T-helper 17 cell (primary cell): ENCODE measurements at regions not wholly inside any gene's neighbourhood (a gene's known extent, or its start where the extent isn't known, plus 50 kb on each side); places are given as distances from the start of the nearest gene placed in this dataset.
"Not testable (repeated sequence)": the region's sequence is repeated elsewhere in the genome, so short reads cannot be mapped to it uniquely, and the experiment has no call there.

Experiments
- ATAC-seq: fragments of 150-1000 bp; cut with Tn5 transposase; 2 replicates; pipeline ENCODE4 v1.10.0; 2021; ENCODE audit warnings: mild to moderate bottlenecking, moderate library complexity
- DNase-seq, 3 donors: peaks; one replicate each; pipeline versions ENCODE4 v3.0.0 to v3.0.0-alpha.2; 2020 to 2021
- H3K9me3 ChIP-seq: one replicate; pipeline ENCODE4 v1.7.0; 2013; ENCODE audit warnings: low read length, mild to moderate bottlenecking; ENCODE audit not compliant: control insufficient read depth, poor library complexity, severe bottlenecking
- H3K27ac Mint-ChIP-seq: one replicate; pipeline ENCODE4 v1.8.0; 2022; ENCODE audit warnings: mild to moderate bottlenecking, moderate library complexity, mixed read lengths
- H3K27me3 Mint-ChIP-seq: one replicate; pipeline ENCODE4 v1.8.0; 2022; ENCODE audit warnings: mixed read lengths
- H3K36me3 Mint-ChIP-seq: one replicate; pipeline ENCODE4 v1.8.0; 2022; ENCODE audit warnings: low read depth, mixed read lengths
- H3K4me1 Mint-ChIP-seq: one replicate; pipeline ENCODE4 v1.8.0; 2022; ENCODE audit warnings: mild to moderate bottlenecking, mixed read lengths
- H3K4me3 Mint-ChIP-seq: one replicate; pipeline ENCODE4 v1.8.0; 2022; ENCODE audit warnings: mild to moderate bottlenecking, moderate library complexity, mixed read lengths

DNA sequence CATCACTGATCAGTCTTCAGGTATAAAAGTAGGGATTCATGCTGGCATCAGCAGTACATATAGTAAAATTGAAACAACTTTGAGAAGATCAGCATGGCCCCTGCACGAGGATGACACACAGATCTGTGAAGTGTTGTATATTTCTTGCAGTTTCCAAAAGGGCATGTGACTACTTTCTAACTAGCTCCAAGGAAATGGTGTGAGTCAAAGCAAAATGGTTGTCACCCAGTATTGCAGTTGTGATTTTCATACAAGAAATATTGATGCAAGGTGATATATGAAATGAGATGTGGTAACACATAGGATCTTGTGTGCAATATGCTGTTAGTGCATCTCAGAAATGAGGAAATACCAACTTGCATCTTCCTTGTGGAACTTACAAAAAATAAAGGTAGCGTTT, 74.5 kb upstream of the ACBD5 start:
- H3K4me3 Mint-ChIP-seq, H3K9me3 ChIP-seq, H3K4me1 Mint-ChIP-seq, H3K27ac Mint-ChIP-seq, ATAC-seq, H3K36me3 Mint-ChIP-seq, DNase-seq: not testable (repeated sequence)
- H3K27me3 Mint-ChIP-seq, result peaks cover 10% of the 10 kb centered on the region

DNA sequence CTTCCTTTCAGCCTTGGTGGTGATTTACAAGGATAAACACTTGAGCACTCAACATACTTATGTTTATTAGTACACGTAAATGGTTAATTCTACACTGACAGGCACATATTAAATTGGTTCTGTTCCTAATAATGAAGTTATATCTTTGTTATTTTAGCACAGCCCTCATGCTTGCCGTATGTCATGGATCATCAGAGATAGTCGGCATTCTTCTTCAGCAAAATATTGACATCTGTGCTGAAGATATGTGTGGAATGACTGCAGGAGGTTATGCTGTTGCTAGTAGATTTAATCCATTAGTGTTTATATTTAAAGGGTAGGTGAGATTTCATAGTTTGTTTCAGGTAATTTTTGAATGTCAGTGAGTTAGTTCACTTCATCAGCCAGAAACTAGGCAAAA, 73.0 kb upstream of the ACBD5 start:
- not testable (repeated sequence) for DNase-seq, H3K27ac Mint-ChIP-seq, H3K27me3 Mint-ChIP-seq, H3K4me1 Mint-ChIP-seq, H3K36me3 Mint-ChIP-seq, H3K4me3 Mint-ChIP-seq, H3K9me3 ChIP-seq, ATAC-seq

DNA sequence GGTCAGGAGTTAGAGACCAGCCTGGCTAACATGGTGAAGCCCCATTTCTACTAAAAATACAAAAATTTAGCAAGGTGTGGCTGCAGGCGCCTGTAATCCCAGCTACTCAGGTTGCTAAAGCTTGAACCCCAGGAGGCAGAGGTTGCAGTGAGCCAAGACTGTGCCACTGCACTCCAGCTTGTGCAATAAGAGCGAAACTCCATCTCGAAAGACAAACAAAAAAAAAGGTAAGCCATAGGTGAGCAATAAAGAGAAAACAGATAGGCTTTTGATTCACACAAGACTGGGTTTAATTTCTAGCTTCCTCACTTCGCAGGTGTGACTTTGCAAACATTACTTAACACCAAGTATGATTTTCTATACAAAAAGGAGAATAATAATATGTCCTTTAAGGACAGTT, 72.3 kb upstream of the ACBD5 start:
- ATAC-seq, result no peak
- Mint-ChIP-seq H3K36me3 (peaks cover 2% of the 10 kb centered on the region), H3K4me1 (no peaks in the 10 kb centered on the region), H3K27ac (no peak overlapping the region), H3K4me3 (no peak overlapping the region), H3K27me3 (peaks cover 7% of the 10 kb centered on the region)
- H3K9me3 ChIP-seq, result no peaks in the 10 kb centered on the region
- DNase-seq, result no peak

- DNase-seq, H3K9me3 ChIP-seq, H3K27ac Mint-ChIP-seq, ATAC-seq, H3K4me1 Mint-ChIP-seq, H3K4me3 Mint-ChIP-seq, H3K27me3 Mint-ChIP-seq, H3K36me3 Mint-ChIP-seq: not testable (repeated sequence)
Measured at GRCh38 chr10:27311809-27312208, 71.2 kb upstream of the ACBD5 start.

DNA sequence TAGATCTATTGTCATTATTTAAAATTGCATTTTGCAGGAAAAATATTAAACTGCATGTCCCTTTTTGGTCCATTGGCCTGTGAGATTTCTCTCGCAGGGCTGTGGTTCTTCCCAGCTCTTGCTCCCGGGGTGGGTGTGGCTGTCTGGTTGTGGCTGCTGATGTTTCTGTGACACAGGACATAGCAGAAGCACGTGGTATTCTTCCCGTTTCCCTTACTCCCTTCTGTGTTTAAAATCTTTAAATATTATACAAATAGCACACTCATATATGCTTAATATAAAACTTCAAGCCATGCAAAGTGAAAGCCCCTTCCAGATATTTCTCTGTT, 57.9 kb upstream of the ACBD5 start:
- not testable (repeated sequence) for ATAC-seq, H3K36me3 Mint-ChIP-seq, H3K27me3 Mint-ChIP-seq, H3K9me3 ChIP-seq, DNase-seq, H3K4me1 Mint-ChIP-seq, H3K4me3 Mint-ChIP-seq, H3K27ac Mint-ChIP-seq

DNA sequence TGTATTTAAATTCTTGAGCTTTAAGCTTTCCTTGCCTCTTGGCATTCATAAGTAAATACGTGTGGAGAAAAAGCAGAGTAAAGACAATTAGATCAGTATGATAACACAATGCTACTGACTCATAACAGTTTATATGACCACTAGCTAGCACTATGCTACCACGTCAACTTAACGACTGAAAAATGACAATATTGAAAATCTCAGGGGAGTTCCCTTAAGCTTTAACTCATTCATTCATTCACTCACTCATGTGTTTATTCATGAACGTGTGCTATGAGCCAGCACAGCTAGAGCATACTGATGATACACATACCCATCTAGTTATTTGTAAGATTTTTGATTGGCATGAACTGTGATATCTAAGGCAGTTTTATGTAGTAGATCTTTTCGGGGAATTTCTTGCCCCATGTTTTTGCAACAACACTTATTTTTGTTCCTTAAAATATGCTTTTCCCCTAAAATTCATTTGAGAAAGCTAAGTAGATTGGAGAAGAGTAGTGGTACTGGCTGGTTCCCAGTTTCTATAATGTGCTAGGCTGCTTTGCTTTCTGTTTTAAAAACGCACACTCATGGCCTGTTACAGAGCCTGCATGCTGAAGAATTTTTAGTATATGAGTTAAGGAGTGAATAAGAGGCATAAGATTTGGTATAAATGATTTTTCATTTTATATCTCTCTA, 57.4 kb upstream of the ACBD5 start:
- no peak for ATAC-seq
- H3K9me3 ChIP-seq, result no peaks in the 10 kb centered on the region
- H3K27me3 Mint-ChIP-seq, result peaks cover 6% of the 10 kb centered on the region
- H3K4me1 Mint-ChIP-seq, result peaks cover 5% of the 10 kb centered on the region
- H3K4me3 Mint-ChIP-seq, result no peak overlapping the region
- H3K36me3 Mint-ChIP-seq, result peaks cover under 1% of the 10 kb centered on the region
- no peak overlapping the region for H3K27ac Mint-ChIP-seq
- no peak for DNase-seq

- not testable (repeated sequence) for H3K4me3 Mint-ChIP-seq, H3K36me3 Mint-ChIP-seq
Measured at GRCh38 chr10:27296285-27296684, 55.7 kb upstream of the ACBD5 start.

DNA sequence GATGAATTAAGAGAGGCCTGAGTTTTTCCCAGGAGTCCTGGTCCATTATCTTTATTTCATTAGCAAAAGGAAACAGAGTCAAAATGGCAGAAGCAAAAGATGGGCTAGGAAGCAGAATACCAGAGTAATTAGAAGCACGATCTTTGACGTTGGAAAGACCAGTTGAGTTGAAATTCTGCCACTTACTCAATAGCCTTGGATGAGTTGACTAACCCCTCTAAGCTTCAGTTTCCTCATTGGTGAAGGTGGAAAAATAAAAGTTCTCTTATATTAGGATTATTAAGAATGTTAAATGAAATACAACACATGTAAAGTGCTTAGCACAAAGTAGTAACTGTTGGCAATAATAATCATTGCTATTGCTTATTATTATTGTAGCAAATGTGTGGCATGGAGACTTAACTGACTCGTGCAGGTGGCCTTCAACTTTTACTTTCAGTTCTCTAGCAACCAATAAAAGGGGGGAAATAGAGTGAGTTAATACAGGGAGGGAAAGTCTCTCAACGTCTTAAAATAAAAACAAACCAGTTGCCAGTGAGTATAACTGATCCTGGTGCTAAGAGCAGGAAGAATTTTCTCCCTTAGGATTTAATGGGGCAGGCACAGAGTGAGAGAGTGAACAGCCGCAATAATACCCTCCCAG, 50.8 kb upstream of the ACBD5 start:
- H3K27me3 Mint-ChIP-seq, H3K36me3 Mint-ChIP-seq, ATAC-seq, H3K4me1 Mint-ChIP-seq, DNase-seq, H3K9me3 ChIP-seq: not testable (repeated sequence)
- H3K27ac Mint-ChIP-seq, result peak overlapping the region; percentile 57
- H3K4me3 Mint-ChIP-seq, result peak overlapping the region; percentile 66

More at GRCh38 chr10:27296285-27296684, 55.7 kb upstream of the ACBD5 start:
- H3K4me1 Mint-ChIP-seq, ATAC-seq, H3K27ac Mint-ChIP-seq, DNase-seq, H3K9me3 ChIP-seq, H3K27me3 Mint-ChIP-seq: not testable (repeated sequence)
